CD4-positive, alpha-beta T cell treated with Interleukin-15 for 4 hours (primary cell): ENCODE measurements at regions not wholly inside any gene's neighbourhood (a gene's known extent, or its start where the extent isn't known, plus 50 kb on each side); places are given as distances from the start of the nearest gene placed in this dataset.
"Not testable (repeated sequence)": the region's sequence is repeated elsewhere in the genome, so short reads cannot be mapped to it uniquely, and the experiment has no call there.

Experiments
- DNase-seq: peaks from one replicate; pipeline ENCODE4 v3.0.0-alpha.2; 2020; ENCODE audit warnings: low spot score

DNA sequence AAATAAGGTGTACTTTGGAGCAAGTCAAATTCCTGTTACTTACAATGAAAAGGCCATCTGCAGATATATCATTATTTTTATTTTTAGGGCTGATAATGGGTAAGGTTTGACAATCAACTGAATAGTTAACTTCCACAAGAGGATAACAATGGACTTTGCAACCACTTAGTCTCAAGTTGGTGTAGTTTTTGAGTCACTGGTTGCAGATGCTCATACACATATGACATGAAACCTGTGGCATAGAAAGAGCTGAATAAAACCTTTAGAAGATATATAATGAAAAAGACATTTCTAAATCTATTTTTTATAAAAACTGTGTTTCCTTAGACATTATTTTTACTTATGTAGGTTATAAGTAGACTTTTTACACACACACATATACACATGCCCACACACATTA lies 2110.9 kb downstream of the PCDH7 start:
- no peak for DNase-seq

DNA sequence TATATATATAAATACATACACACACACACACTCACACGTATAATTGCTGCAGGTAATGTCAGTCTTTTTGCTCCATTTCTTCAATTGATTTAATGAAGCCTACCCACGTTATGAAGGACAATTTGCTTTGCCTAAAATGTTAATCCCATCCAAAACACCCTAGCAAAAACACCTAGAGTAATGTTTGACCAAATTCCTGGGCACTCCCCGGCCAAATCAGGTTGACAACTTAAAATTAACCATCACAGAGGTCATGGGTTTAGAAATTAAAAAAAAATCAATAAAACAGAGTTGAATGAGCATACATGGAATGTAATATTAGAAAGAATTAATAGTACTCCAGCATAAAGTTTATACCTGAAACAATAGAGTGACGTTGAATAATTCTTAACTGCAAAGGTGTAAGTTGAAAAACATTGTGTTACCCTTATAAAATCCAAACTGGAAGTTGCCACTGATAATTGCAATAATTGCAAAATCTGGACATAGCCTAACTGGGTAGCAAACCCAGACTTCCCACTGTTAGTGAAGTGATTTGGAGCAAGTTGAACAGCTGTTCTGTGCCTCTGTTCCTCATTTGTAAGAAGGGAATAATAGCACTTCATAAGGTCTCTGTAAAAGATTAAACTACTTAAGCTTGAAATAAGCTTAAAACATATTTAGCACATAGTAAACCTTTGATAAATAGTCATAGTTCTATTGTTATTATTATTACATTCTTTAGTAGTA lies 2120.5 kb downstream of the PCDH7 start:
- DNase-seq = no peak

DNA sequence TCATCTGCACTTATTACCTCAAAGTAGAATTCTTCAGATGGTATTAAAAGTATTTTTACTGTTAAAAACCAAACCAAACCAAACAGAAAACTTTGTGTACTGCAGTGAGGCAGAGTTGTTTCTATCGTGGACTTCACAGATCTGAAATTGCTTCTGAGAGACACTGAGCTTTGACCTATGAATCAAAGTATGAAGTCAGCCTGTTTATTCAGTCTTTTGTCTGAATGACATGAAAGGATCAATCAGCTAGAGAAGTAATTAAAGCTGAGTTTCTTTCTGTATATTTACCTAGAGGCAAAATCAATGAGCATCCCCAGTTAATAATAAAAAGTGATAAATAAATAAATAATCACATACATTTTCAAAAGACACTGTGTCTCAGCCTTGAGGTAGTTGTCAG lies 2121.0 kb downstream of the PCDH7 start:
- DNase-seq = no peak

DNA sequence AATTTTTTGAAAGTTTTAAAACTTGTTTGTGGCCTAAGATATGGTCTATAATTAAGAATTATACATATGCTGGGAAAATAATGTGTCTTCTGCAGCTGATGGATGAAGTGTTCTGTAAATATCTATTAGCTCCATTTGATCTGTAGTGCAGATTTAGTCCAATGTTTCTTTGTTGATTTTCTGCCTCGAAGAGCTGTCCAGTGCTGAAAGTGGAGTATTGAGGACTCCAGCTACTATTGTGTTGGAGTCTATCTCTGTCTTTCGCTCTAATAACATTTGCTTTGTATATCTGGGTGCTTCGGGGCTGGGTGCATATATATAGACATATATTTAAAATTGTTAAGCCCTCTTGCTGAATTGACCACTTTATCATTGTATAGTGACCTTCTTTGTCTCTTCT lies 2127.3 kb downstream of the PCDH7 start:
- no peak for DNase-seq

DNA sequence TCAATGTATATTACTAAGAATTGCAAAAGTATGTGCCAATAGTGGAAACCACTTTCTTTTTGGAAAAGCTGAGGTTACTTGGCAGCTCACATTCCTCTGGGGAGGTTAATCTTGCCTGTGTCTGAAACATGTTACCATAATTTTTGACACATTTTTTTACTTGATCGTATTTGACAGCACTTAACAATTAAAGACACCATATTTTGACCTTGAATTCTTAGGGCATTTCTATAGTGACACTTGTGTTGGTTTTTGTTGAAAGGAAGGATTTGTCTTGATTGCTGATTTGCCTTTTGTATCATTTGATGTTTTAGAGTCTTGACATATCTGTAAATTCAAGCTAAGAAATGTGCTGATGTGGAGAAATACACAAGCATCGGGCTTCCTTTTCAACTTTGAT lies 2135.5 kb downstream of the PCDH7 start:
- no peak for DNase-seq

DNA sequence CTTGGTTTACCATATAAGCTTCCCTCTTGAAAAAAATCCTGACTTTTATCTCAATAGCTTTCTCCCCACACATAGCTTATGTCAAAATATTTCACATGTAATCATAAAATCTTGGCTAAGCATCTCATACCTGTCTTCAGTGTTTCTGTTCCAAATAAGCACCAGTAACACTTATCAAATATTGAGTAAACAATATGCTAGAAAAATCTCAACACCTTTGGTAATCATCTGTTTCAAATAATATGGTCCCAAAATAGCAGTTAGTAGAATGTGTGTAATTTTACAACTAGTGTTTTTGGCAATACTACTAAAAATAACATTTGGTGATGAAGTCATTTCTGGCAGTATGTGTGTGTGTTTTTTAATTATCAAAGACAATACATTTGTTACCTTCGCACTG lies 2138.2 kb downstream of the PCDH7 start:
- DNase-seq = no peak

DNA sequence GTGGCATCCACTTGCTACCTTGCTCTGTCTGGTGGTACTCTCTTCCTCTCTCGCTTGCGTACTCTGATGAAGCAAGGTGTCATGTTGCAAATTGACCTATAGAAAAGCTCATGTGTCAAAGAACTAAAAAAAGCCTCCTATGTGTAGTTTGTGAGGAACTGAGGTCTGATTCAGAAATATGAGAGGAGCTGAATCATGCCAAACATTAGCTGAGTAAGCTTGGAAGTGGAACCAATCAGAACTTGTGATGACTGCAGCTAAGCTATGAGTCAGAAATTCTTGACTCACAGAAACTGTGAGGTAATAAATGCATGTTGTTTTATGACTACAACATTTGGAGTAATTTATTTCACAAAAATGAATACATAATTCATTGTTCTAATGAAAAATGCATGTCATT lies 2138.8 kb downstream of the PCDH7 start:
- DNase-seq = no peak

DNA sequence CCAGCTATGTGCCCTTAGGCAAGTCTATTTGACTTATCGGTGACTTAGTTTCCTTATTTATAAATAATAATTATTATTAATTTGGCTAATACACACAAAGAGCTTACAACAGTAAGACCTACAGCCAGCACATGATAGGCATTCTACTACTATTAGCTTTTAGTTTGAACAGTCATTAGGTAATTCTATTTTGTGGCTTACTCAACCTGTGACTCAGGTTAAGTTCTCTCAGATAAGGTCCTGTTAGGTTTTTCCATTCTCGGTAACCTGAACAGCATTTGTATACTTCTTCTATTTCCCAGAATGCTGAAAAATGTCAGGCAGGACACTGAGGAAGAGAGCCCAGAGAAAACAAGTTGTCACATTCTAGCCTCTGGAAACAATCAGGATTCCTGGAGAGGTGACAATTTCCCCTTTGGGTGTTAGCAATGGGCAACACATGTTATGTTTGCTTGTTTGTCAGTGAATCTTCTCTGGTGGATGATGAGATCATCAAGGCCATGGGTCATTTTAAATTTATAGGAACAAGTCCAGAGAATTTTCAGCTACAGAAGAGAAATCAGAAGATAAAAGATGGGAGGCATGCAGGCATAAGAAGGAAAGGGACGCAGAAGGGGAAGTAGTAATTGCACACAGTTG lies 2144.7 kb downstream of the PCDH7 start:
- no peak for DNase-seq

DNA sequence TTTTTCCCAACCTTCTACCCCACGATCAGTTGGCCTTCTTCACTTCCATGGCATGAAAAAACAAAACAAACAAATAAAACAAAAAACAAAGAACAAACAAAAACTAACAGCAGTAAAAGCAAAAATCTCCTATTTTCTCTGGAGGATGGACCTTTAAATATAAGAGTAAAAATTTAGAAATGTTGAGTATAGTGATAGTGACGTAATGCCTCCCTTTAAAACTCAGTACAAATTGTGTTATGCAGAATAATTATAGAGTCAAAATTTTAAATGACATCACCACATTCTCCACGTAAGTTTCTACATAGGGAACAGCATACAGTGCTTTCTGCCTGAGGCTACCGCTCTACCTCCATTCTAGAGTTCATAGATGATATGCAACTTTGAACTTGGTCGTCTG lies 2156.4 kb downstream of the PCDH7 start:
- no peak for DNase-seq

DNA sequence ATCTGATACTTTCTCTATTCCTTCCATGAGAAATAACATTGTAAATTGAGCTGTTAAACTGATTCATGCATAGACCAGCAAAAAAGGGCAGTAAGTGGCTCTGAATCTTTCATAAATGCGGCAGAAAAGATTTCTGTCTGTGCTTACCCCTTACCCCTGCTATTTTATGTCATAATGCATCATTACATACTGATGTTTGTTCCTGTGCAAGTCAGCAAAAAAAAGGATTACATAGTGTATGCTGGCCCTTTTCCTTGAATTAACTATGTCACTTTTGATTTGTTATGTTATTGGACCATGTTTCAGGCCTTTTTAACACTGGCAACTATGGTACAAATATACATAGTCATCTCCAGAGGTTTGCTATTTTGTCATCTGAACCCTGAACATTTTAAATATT lies 2159.7 kb downstream of the PCDH7 start:
- DNase-seq = no peak

DNA sequence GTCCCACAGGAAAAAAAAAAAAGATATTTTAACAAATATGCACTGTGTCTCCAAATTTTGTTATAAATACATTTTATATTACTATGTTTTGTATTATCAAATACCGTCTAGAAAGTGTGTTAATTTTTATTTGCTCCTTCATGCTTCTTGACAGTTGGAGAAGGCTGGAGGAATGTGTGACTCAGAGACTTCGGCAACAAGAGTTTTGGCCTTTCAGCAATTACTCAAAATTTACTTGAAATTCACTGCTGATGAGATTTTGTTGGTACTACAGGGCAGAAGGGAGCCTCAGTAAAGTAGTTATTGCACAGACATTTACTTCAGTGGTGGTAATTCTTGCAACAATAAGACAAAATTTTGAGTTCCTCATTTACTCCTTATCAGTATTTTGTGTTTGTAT lies 2164.0 kb downstream of the PCDH7 start:
- no peak for DNase-seq

DNA sequence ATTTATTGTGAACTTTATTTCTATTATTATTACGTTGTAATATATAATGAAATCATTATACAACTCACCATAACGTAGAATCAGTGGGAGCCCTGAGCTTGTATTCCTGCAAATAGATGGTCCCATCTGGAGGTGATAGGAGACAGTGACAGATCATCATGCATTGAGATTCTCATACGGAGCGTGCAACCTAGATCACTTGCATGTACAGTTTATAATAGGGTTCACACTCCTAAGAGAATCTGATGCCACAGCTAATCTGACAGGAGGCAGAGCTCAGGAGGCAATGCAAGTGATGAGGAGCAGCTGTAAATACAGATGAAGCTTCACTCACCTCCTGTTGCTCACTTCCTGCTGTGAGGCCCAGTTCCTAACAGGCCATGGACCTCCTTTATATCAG lies 2170.2 kb downstream of the PCDH7 start:
- DNase-seq = no peak

DNA sequence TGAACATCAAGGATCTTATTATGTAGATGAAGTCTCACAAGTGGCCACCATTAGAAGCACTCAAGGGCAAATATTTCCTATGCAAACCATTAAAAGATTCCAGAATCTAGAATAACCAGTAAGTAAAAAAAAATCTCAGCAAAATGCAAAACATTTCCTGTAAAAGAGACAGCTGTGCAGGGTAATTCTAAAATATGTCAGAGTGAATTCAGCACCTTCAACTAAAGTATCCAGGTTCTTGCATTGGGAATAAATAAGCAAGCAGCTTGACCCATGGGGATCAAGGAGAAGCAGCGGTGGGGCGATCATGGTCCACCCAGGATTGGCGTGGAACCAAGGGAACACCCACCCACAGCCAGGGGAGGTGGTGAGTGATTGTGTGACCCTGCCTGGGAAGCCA lies 2188.9 kb downstream of the PCDH7 start:
- DNase-seq = no peak

DNA sequence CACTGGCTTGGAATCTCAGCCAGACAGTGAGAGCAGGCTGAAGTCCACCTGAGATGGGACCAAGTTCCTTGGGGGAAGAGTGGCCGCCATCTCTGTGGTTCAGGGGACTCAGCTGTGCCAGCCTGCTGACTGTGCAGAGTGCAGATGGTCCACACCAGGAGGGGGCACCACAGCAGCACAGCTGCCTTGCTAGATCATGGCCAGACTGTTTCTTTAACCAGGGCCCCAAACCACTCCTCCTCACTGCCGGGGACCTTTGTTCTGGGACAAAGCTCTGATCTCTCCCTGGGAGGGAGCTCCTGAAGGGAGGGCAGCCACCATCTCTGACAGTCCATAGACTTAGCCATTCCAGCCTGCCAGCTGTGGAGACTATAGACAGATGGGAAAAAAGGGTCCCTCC lies 2189.6 kb downstream of the PCDH7 start:
- DNase-seq = no peak

DNA sequence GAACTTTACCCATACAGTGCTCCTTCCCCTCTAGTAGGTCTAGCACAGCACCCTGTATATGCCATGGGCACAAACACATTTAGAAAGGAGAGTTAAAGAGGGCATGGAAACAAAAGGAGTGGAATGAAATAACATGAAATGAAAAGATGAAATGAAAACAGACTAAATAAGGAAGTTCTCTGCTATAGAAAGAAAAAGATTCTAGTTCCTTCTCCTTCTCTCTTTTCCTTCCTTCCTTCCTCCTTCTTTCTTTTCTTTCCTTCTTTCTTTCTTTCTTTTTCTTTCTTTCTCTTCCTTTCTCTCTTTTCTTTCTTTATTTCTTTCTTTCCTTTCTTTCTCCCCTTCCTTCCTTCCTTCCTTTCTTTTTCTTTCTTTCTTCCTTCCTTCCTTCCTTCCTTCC lies 2197.4 kb downstream of the PCDH7 start:
- DNase-seq = no peak

DNA sequence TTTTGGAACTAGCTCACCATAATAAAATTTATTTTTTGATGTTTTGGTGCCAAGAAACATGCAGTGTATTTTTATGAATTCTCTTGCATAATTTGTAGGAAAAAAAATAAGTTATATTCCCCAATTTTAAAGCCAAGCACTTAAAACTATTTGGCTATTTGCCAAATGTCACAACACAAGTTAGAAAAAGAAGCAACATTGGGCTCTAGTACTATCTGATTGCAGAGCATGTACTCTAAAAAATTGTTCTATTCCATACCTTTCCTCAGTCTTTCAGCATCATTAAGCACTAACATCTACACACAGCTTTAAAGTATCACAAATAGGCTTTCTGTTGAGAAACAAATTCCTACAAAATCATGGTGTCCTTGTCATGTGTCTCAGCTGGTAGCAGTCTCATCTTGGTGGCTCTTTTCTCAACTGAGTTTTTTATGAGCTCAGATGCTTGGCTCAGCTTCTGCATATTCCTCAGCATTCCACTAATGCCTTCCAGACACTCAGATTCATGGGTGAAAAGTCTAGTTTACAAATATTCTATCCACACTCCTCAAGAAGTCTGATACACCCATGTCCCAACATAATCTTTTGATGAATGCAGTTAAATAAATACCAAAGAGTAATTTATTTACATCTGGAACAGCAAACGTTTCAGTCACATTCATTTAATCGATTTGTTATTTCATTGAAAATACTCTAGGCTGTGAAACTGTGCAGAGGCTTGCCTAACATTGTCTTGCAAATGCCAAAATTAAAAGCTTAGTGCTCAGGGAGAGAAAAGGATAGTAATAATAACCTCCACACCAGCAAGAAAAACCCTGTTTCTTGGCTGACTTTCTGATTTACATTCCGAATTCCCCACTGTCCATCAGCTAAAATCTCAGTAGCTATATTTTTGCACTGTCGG lies 2209.9 kb downstream of the PCDH7 start:
- no peak for DNase-seq

DNA sequence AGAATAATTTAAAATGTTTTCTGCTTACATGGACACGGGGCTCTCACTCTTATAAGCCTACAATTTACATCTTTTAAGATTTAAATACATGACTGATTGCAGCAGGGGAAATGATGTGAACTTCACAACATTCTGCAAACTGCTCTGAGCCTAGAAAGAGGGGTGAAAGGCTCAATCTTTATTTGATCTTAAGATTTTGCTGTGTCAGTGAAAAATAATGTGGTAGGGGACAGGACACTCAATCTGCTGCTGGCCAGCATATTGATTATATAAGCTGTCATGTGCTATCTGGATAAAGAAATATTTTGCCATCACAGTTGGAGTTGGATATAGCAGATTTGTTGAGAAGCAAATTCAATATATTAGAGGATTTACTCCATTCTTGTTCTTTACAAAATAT lies 2210.5 kb downstream of the PCDH7 start:
- no peak for DNase-seq

DNA sequence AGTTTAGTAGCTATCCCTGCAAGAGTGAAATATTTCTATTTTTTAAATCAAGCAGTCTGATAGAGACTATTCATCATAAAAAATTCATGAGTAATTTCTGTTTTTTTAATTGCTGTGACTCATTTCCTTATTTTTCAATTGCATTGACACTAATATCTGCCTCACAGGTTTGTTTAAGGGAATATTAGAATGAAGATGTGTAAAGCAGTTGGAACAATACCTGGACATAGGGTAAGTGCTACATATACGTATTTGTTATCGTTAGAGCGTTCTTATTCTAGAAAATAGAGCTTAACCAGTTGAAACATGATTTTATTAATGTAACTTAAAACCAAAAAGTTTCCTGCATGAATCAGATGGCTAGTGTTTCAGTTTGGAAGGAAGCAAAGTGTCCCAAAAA lies 2211.3 kb downstream of the PCDH7 start:
- DNase-seq = no peak

DNA sequence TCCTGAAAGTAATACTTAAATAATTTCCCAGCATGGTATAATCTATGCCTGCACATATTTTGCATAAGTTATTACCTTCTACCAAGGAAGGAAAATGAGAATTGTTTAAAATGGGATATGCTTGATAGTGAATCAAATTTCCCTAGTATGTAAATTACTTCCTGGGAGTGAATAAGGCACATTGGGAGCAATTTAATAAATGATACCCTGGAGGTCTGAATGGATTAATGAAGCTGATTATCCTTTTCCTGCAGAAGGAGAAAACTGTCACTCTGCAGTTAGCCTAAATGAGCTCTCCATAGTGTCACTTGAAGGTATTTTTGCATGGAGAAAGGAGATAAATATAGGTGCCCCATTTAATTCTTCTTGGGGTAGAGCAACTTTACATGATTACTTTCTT lies 2212.0 kb downstream of the PCDH7 start:
- DNase-seq = no peak

DNA sequence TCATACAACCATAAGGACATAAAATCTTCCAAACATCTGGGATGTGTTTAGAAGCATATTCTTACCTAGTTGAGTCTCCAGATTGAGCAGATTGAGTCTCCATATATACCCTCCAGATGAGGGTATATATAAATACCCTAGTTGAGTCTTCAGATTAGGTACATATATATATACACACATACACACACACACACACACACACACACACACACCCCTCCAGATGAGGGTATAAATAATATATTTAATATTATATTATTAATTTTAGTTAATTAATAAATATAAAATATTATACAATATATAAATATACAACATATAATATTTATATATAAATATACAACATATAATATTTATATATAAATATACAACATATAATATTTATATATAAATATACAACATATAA lies 2219.1 kb downstream of the PCDH7 start:
- DNase-seq = not testable (repeated sequence)

DNA sequence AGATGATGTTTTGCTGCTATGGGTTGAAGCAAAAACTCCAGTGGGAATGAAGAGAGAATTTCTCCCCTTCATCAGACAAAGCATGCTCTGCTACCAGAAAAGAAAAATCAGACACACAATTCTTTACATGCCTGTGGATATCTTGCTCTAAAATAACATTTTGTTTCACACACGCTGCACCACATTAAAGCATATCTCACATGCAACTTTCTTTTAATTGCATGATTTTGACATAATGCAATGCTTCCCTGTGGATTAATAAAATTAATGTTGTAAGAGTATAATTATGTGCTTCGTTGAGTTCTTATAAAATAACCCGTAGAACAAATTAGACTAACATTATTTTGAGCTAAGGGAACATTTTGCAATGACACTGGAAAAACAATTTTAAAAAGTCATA lies 2230.7 kb downstream of the PCDH7 start:
- no peak for DNase-seq

DNA sequence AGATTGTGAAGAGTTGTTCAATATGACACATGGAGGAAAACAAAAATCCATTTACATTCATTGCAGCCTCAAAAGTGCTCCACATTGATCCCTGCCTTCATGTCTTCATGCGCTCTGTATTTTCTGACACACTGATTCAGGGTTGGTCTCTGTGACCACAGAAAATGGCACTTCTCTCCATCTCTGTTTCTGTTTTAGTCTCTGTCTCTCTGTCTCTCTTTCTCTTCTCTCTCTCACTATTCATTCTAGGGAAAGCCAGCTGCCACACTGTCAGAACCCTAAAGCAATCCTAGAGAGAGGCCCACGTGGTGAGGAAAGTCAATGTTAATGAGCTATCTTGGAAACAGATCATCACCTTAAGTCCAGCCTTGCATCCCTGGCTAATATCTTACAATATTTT lies 2238.4 kb downstream of the PCDH7 start:
- no peak for DNase-seq

DNA sequence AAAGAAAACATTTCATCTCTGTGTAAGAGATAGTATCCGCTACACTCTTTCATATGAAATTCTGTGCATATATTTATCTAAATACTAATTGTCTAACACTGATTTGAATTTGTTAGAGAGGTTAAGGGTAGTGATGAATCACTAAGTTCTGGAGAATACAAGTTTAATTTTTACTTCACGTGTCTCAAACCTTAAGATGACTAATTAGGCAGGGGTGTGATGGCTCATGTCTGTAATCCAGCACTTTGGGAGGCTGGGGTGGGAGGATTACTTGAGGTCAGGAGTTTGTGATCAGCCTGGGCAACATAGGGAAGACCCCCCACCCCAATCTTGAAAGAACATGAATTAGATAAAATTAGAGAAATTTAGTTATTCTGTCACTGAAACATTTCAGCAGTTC lies 2241.9 kb downstream of the PCDH7 start:
- no peak for DNase-seq
